Mesothelial cell of epicardium (in vitro differentiated cells): ENCODE measurements at regions not wholly inside any gene's neighbourhood (a gene's known extent, or its start where the extent isn't known, plus 50 kb on each side); places are given as distances from the start of the nearest gene placed in this dataset.

Experiments used
- DNase-seq, 2 experiments: peaks; one replicate each; pipeline ENCODE4 v3.0.0; 2021; ENCODE audit warnings: low spot score in 2 of 2; ENCODE audit not compliant: unreplicated experiment in 2 of 2
- H3K27ac Mint-ChIP-seq: 2 replicates; pipeline ENCODE4 v1.8.0; 2021; ENCODE audit warnings: mixed read lengths
- H3K27me3 Mint-ChIP-seq: 2 replicates; pipeline ENCODE4 v1.8.0; 2021; ENCODE audit warnings: low read depth, mixed read lengths
- H3K36me3 Mint-ChIP-seq: 2 replicates; pipeline ENCODE4 v1.8.0; 2021; ENCODE audit warnings: mixed read lengths
- H3K4me1 Mint-ChIP-seq: 2 replicates; pipeline ENCODE4 v1.8.0; 2021; ENCODE audit warnings: mixed read lengths
- H3K4me3 Mint-ChIP-seq: 2 replicates; pipeline ENCODE4 v1.8.0; 2021; ENCODE audit warnings: mild to moderate bottlenecking, moderate library complexity, mixed read lengths
- H3K9me3 Mint-ChIP-seq: 2 replicates; pipeline ENCODE4 v1.8.0; 2021; ENCODE audit warnings: mixed read lengths
- CTCF ChIP-seq: fragments of 200-600 bp; sonication (generic); IDR thresholded peaks from one replicate; pipeline ENCODE4 v1.5.0; 2021; ENCODE audit warnings: antibody characterized with exemption; ENCODE audit not compliant: unreplicated experiment

- no peaks in the 10 kb centered on the region for H3K36me3 Mint-ChIP-seq
- no peak overlapping the region for H3K27ac Mint-ChIP-seq
- H3K27me3 Mint-ChIP-seq: peaks cover 3% of the 10 kb centered on the region
- H3K4me1 Mint-ChIP-seq: no peaks in the 10 kb centered on the region
- no peak for DNase-seq
- no peaks in the 10 kb centered on the region for H3K9me3 Mint-ChIP-seq
- no peak for TF ChIP-seq CTCF
- H3K4me3 Mint-ChIP-seq: no peak overlapping the region
Measured at GRCh38 chr14:71175491-71175890, 268.2 kb downstream of the PCNX1 start.

GRCh38 chr14:71179066-71179465 is 271.8 kb downstream of the PCNX1 start:
- no peak for TF ChIP-seq CTCF
- no peak for DNase-seq
- H3K36me3 Mint-ChIP-seq: no peaks in the 10 kb centered on the region
- H3K9me3 Mint-ChIP-seq: no peaks in the 10 kb centered on the region
- H3K4me1 Mint-ChIP-seq: no peaks in the 10 kb centered on the region
- H3K27ac Mint-ChIP-seq: no peak overlapping the region
- H3K27me3 Mint-ChIP-seq: no peaks in the 10 kb centered on the region
- H3K4me3 Mint-ChIP-seq: no peak overlapping the region

- TF ChIP-seq CTCF: no peak
- DNase-seq: no peak
- no peaks in the 10 kb centered on the region for H3K9me3 Mint-ChIP-seq
- H3K36me3 Mint-ChIP-seq: no peaks in the 10 kb centered on the region
- no peak overlapping the region for H3K4me3 Mint-ChIP-seq
- H3K4me1 Mint-ChIP-seq: no peaks in the 10 kb centered on the region
- no peak overlapping the region for H3K27ac Mint-ChIP-seq
- no peaks in the 10 kb centered on the region for H3K27me3 Mint-ChIP-seq
Measured at GRCh38 chr14:71180397-71180796, 273.1 kb downstream of the PCNX1 start.

- no peaks in the 10 kb centered on the region for H3K4me1 Mint-ChIP-seq
- no peaks in the 10 kb centered on the region for H3K27me3 Mint-ChIP-seq
- H3K9me3 Mint-ChIP-seq: peaks cover 2% of the 10 kb centered on the region
- no peak for TF ChIP-seq CTCF
- H3K36me3 Mint-ChIP-seq: no peaks in the 10 kb centered on the region
- no peak for DNase-seq
- no peak overlapping the region for H3K27ac Mint-ChIP-seq
- no peak overlapping the region for H3K4me3 Mint-ChIP-seq
Measured at GRCh38 chr14:71181215-71182003, 274.1 kb downstream of the PCNX1 start.

- DNase-seq: no peak
- H3K27me3 Mint-ChIP-seq: no peaks in the 10 kb centered on the region
- no peak overlapping the region for H3K27ac Mint-ChIP-seq
- no peak for TF ChIP-seq CTCF
- H3K4me3 Mint-ChIP-seq: no peak overlapping the region
- H3K9me3 Mint-ChIP-seq: peaks cover 5% of the 10 kb centered on the region
- peaks cover 7% of the 10 kb centered on the region for H3K4me1 Mint-ChIP-seq
- H3K36me3 Mint-ChIP-seq: peaks cover 2% of the 10 kb centered on the region
Measured at GRCh38 chr14:71183876-71184689, 276.8 kb downstream of the PCNX1 start.
